ENCODE measurements at regions not wholly inside any gene's neighbourhood (a gene's known extent, or its start where the extent isn't known, plus 50 kb on each side); places are given as distances from the start of the nearest gene placed in this dataset.

- no peak for DNase-seq (ENCODE audit: low spot score)
Measured at GRCh38 chr7:18153183-18153748, 125.6 kb upstream of the PRPS1L1 start.

DNA sequence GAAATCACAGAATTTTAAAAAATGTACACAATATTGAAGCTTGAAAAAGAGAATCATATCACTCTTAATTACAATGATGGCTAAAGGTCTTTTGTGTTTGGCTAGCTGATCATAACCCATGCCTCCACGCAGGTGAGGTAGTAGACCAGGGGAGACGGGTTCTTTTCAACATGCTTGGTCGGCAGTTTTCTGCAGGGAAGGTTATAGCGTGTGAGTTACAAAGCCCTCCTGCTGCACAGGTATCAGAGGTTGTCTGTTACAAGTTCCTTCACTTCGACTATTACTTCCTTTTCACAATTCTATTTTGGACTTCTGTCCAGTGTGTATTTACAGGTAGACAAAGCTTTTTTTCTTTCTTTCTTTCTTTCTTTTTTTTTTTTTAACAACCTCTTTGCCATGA, 127.1 kb upstream of the PRPS1L1 start:
- no peak for DNase-seq (ENCODE audit: low spot score)

DNA sequence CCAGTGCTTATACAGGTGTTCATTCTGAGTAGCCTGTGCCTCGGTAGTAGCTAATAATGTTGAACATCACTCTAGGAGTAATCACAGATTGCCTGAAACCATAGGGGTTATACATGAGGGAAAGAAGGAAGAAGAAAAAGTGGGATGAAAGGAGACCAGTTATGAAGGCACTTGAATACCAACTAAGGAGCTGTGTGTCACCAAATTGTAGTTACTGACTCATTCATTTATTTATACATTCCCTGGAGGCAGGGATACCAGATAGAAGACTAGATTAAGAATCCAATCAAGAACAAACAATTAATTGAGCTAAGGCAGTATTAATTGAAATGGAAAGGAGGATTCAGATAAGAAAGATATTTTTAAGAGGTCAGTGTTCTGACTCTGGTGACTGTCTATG, 129.6 kb upstream of the PRPS1L1 start:
- DNase-seq (ENCODE audit: low spot score): no peak

DNA sequence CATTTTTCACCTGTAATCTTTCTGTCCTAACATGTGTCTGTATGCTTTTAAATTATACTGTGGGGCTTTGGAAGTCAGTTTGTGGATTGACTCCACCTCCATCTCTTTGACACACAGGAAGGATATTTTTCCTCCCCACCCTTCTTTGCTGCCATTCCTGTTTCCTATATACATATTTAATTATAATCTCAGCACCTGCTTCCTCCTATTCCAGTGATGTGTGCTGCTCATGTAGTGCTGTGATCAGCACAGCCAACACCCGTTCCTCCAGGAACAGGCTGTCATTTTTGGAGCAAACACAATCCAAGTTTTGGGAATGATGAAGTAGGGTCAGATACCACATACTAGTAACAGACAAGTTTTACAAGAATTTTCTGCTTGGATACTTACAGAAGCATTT, 135.0 kb upstream of the PRPS1L1 start:
- no peak for DNase-seq (ENCODE audit: low spot score)

DNA sequence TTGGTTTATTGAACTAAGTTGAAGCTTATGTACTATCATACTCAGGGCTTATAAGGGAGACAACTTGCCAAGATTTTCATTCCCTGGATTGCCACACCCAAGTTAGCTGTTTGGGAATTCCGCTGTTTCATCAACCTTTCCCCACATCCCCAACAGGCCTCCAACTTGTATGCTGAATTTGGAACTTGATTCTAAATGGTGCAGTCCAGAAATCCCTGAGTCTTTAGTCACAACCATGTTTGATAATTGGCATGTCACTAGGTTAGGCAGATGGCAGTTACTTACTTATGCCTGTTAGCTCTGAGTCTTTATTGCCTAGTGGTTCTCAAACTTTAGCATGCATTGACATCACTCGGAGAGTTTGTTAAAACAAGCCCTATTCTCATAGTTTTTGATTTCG, 135.4 kb upstream of the PRPS1L1 start:
- no peak for DNase-seq (ENCODE audit: low spot score)

DNA sequence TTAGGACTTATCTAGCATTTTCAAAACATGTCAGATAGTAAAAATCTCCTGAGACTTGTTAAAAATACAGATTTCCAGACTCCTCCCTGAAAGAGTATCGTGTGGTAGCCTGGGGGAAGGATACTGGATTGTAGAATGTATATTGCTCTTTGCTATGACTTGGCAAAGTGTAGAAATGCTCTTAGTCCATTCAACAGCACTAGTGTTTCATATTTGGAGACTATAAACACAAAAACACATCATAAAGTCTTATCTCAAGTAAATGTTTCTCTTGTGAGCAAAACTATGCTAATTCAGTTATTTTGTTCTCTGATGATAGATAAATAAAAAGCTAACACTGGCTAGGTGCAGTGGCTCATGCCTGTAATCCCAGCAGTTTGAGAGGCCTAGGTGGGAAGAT, 137.5 kb upstream of the PRPS1L1 start:
- DNase-seq (ENCODE audit: low spot score): no peak

DNA sequence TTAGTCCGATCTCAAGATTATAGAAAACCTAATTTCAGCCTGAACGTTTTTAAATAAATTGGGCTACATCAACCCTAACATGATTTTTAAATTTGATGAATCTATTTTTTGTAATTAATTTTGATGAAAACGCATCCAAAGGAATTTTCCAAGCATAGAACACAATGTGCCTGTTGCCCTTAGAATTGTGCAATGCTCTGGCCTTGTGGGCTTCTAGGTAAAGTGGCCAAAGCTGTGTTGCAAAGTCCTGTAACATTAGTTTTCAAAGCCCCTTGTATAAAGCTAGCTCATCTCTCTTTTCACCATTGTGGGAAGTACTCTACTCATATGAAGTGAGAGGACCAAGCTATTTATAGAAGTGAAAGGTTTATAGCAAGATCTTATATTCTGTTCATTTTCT, 138.4 kb upstream of the PRPS1L1 start:
- DNase-seq (ENCODE audit: low spot score): no peak

GRCh38 chr7:18167815-18168214, 140.2 kb upstream of the PRPS1L1 start:
- DNase-seq (ENCODE audit: low spot score): no peak

DNA sequence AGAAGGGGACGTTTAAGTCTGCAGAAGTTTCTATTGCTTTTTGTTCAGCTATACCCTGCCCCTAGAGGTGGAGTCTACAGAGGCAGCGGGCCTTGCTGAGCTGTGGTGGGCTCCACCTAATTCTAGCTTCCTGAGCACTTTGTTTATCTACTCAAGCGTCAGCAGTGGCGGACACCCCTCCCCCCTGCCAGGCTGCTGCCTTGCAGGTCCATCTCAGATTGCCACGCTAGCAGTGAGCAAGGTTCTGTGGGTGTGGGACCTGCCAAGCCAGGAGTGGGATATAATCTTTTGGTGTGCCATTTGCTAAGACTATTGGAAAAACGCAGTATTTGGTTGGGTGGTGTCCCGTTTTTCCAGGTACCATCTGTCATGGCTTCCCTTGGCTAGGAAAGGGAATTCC, 147.3 kb upstream of the PRPS1L1 start:
- no peak for DNase-seq (ENCODE audit: low spot score)

DNA sequence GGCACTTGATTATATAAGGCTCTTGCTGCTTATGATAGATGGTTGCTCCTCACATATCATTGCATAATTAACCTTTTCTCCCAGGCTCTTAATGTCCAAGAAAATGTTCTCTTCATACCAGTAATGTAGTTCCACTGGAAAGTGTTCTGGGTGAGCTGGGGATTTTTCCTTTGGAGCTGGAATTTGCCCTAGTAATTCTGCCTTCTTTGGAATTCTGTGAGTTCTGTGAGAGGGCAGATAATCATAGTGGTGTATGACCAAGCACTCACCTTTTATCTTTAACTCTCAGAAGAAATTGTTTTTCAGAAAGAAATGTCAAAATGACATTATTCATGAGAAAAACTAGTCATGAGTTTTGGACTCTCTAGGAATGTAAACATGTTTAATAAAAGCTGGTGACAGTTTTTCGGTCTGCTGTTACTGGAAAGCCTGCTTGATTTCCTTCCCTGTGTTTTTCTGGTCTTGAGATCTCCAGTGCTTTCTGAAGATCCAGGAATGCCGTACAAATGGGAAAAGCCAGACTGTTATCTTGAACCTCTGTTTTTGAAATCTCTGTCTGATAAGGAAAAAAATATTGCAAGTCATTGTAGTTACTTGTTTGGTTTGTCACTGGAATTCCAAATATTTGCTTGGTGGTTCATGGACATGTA, 148.3 kb upstream of the PRPS1L1 start:
- no peak for DNase-seq (ENCODE audit: low spot score)

GRCh38 chr7:18177129-18177814, 149.6 kb upstream of the PRPS1L1 start:
- no peak for DNase-seq (ENCODE audit: low spot score)

DNA sequence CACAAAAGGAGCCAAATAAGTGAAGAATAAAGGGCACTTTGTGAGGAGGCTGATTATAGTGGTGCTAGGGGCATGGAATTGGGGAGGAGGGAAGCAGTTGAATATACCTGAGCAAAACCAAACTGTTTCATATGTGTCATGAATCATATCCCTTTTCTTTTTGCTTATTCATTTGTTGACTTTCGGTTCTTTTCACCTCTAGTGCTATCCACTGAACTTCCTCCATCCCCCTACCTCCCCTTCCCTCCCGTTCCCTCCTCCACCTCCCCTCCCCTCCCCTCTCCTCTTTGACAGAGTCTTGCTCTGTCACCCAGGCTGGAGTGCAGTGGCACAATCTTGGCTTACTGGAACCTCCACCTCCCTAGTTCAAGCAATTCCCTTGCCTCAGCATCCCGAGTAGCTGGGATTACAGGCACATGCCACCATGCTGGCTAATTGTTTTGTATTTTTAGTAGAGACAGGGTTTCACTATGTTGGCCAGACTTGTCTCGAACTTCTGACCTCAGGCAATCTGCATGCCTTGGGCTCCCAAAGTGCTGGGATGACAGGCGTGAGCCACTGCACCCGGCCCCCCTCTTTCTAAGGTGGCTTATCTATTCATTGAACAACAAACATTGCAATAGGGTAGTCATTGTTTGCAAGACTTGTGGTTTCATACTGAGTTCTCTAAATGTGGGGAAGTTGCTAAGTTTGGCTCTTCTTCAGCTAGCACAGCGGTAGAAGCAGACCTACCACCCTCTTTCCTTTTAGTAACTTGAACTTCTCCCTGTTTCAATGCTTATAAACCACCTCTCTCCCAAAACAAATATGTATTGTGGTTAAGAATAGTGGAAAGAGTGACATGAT, 150.4 kb upstream of the PRPS1L1 start:
- DNase-seq (ENCODE audit: low spot score): peak; percentile 70

- no peak for DNase-seq (ENCODE audit: low spot score)
Measured at GRCh38 chr7:18179093-18179492, 151.4 kb upstream of the PRPS1L1 start.

DNA sequence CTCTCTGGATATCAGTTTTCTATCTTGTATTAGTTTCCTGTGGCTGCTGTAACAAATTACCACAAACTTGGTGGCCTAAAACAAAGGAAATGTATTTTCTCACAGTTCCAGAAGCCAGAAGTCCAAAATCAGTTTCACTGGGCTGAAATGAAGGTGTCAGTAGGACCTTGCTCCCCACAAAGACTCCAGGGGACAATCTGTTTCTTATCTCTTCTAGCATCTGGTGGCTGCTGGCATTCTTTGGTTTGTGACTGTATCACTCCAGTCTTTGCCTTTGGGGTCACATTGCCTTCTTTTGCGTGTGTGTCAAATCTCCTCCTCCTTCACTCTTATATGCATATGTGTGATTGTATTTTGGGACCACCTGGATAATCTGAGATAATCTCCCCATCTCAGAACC, 153.0 kb upstream of the PRPS1L1 start:
- no peak for DNase-seq (ENCODE audit: low spot score)

GRCh38 chr7:18189500-18190126, 162.0 kb upstream of the PRPS1L1 start:
- DNase-seq (ENCODE audit: low spot score): no peak

DNA sequence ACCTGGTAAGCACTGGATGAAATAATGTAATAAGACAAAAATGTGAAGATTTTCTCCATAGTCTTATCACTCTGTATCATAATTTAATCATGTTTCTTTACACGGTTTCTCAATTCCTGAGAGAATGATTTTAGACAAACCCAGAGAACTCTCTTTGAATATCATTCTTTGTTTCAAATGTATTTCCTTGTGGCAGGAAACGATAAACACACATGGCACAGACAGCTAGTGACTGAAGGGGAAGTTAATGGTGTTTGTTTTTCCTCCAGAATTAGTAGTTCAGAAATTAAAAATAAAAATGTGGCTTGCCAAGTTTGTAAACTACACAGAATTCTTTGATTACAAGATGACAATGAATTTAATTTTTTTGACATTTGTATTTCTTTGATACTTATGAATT, 163.7 kb upstream of the PRPS1L1 start:
- DNase-seq (ENCODE audit: low spot score): no peak

DNA sequence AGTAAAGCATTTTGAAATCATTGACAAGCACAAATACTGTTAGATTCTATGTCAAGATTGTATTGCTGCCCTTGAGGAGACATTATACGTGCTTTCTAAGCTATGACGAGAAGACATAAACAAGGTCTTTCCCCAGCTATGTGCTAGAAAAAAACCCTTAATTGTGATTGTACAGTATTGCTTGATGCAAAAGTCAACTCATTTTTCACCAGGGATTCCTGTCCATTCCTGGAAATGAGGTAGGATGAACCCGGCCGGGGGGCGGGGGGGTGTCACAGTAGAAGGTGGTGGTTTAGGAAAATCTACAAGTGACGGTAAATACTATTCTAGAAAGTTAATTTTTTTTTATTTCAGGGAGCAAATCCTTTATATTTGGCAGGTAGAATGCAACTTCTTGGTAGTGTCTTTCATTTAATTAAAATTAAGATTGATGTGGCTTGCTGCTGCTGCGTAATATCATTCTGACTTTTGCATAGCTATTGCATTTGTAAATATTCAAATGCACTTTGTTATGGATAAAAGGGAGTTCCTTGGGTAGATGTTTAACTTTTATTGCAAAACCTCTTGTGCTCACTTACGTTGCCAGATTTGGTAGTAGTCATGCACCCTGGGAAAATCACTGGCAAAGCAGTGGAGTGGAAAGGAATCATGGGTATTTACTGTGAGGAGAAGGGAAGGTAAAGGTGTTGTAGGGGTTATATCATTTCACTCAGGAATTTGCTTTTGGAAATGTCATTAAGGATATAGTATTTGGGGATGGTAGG, 164.4 kb upstream of the PRPS1L1 start:
- DNase-seq (ENCODE audit: low spot score): no peak

GRCh38 chr7:18194616-18195015, 167.0 kb upstream of the PRPS1L1 start:
- DNase-seq (ENCODE audit: low spot score): no peak

DNA sequence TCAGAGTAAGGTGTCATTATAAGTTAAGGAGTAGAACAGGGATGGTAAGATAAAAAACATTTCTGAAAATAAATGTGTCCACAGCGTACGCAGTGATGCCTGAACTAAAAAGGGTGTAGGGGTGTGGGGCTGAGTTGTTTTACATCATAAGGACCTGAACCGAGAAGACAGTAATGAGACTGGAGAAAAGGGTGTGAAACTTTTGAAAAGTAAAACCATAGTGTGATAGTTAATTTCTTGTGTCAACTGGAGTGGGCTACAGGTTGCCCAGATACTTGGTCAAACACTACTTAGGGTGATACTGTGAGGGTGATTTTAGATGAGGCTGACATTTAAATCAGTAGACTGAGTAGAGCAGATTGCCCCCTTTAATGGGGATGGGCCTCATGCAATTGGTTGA, 169.0 kb upstream of the PRPS1L1 start:
- no peak for DNase-seq (ENCODE audit: low spot score)

- DNase-seq (ENCODE audit: low spot score): no peak
Measured at GRCh38 chr7:18198868-18199267, 171.2 kb upstream of the PRPS1L1 start.

DNA sequence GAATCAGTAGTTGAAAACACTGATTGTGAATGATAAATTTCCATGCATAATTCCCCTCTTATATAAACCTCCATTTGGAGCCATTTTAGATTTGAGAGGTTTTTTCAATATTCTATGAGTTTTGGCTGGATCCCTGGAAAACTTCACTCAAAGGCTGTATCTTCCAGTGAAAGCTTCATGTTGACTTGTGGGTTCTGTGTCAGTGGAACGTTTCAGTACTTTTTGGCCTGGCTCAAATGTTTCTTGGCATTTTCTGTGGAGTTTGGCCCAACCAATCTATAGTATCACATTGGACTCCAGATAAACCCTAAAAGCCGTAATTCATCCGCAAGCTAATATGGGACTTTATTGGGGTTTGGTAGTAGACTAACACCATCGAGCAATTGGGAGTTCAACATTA, 172.6 kb upstream of the PRPS1L1 start:
- no peak for DNase-seq (ENCODE audit: low spot score)

- DNase-seq (ENCODE audit: low spot score): no peak
Measured at GRCh38 chr7:18200855-18201254, 173.2 kb upstream of the PRPS1L1 start.

Measured in pons (tissue), 1 donor.